ENCODE measurements at regions not wholly inside any gene's neighbourhood (a gene's known extent, or its start where the extent isn't known, plus 50 kb on each side); places are given as distances from the start of the nearest gene placed in this dataset.

- DNase-seq (ENCODE audit: low spot score) = no peak
- Histone ChIP-seq H3K4me2 (ENCODE audit: low read length) (no peak overlapping the region), H3K27ac (ENCODE audit: low read depth, low read length, poor library complexity, severe bottlenecking) (no peak overlapping the region), H3K9me3 (ENCODE audit: low read length) (no peaks in the 10 kb centered on the region), H3K4me3 (ENCODE audit: low read depth, low read length, poor library complexity, severe bottlenecking) (no peak overlapping the region), H4K20me1 (ENCODE audit: insufficient read depth, low read length) (no peaks in the 10 kb centered on the region), H3K36me3 (ENCODE audit: insufficient read depth, low read length) (no peaks in the 10 kb centered on the region), H3K9me2 (ENCODE audit: insufficient read depth, low read length) (no peaks in the 10 kb centered on the region), H2AFZ (ENCODE audit: low read length) (no peak overlapping the region), H3K4me1 (ENCODE audit: insufficient read depth, low read length, poor library complexity, severe bottlenecking) (peaks cover 11% of the 10 kb centered on the region), H3K79me2 (ENCODE audit: insufficient read depth, low read depth, low read length) (no peaks in the 10 kb centered on the region)
- ChIA-PET POLR2A (interaction anchor here (0.5 to 0.7 kb wide), 3 partner anchors 10 to 1533 kb away, joined by 3 to 4 read pairs (median 3); no protein-coding TSS in a partner anchor), CTCF (ENCODE audit: unreplicated experiment) (no interaction called here)
- TF ChIP-seq EZH2phosphoT487 (IDR thresholded peaks at IDR 0.05; ENCODE audit: borderline replicate concordance, low read depth, low read length) (no peak), CTCF (conservative IDR thresholded peaks at IDR 0.05; ENCODE audit: low read length) (no peak)
- BruUV-seq (replicated peaks) = no TSS peak
- intact Hi-C loops (cut with micrococcal nuclease; ENCODE audit: unreplicated experiment) = no loop called here
These were observed 596.6 kb upstream of the ZNF608 start for GRCh38 chr5:125343015-125343414.

GRCh38 chr5:125346316-125346715 is 599.9 kb upstream of the ZNF608 start:
- intact Hi-C loops (cut with micrococcal nuclease; ENCODE audit: unreplicated experiment) = no loop called here
- BruUV-seq (replicated peaks) = no TSS peak

More at GRCh38 chr5:125346316-125346715, 599.9 kb upstream of the ZNF608 start:
- Histone ChIP-seq H3K9me3 (ENCODE audit: low read length) (no peaks in the 10 kb centered on the region), H3K4me3 (ENCODE audit: low read depth, low read length, poor library complexity, severe bottlenecking) (no peak overlapping the region), H3K9me2 (ENCODE audit: insufficient read depth, low read length) (no peaks in the 10 kb centered on the region), H3K4me2 (ENCODE audit: low read length) (no peak overlapping the region), H4K20me1 (ENCODE audit: insufficient read depth, low read length) (no peaks in the 10 kb centered on the region), H3K27ac (ENCODE audit: low read depth, low read length, poor library complexity, severe bottlenecking) (no peak overlapping the region), H3K36me3 (ENCODE audit: insufficient read depth, low read length) (no peaks in the 10 kb centered on the region), H3K79me2 (ENCODE audit: insufficient read depth, low read depth, low read length) (no peaks in the 10 kb centered on the region), H3K4me1 (ENCODE audit: insufficient read depth, low read length, poor library complexity, severe bottlenecking) (no peaks in the 10 kb centered on the region), H2AFZ (ENCODE audit: low read length) (no peak overlapping the region)
- TF ChIP-seq CTCF (conservative IDR thresholded peaks at IDR 0.05; ENCODE audit: low read length) = no peak
- TF ChIP-seq EZH2phosphoT487 (IDR thresholded peaks at IDR 0.05; ENCODE audit: borderline replicate concordance, low read depth, low read length) = no peak
- ChIA-PET POLR2A (interaction anchor here (0.6 to 0.7 kb wide), 2 partner anchors 10 to 345 kb away, joined by 3 read pairs; no protein-coding TSS in a partner anchor), CTCF (ENCODE audit: unreplicated experiment) (no interaction called here)
- DNase-seq (ENCODE audit: low spot score) = no peak
